Right lobe of liver (tissue), 4 donors: ENCODE measurements at regions not wholly inside any gene's neighbourhood (a gene's known extent, or its start where the extent isn't known, plus 50 kb on each side); places are given as distances from the start of the nearest gene placed in this dataset.

Experiments used
- CTCF ChIP-seq, 4 donors: fragments of 200-600 bp in 3 of 4; fragments of 450-650 bp in 1 of 4; IDR thresholded peaks; one replicate each; pipeline versions ENCODE4 v1.5.1 to v1.8.0; 2016 to 2022; ENCODE audit warnings: antibody characterized with exemption in 4 of 4, mild to moderate bottlenecking in 2 of 4
- POLR2A ChIP-seq: fragments of 450-650 bp; IDR thresholded peaks from one replicate; pipeline ENCODE4 v1.6.1; 2017; ENCODE audit warnings: antibody characterized with exemption, mild to moderate bottlenecking
- donor health status: DM: no; HTN: no; CAD: no.
- donor health status: DM: no; HTN: no; CAD: no.
- donor health status: DM: no; HTN: yes; CAD: no.

GRCh38 chr16:51559901-51560300 is 408.8 kb upstream of the SALL1 start:
- TF ChIP-seq CTCF (IDR thresholded peaks at IDR 0.05) (no peak), POLR2A (no peak)
